B cell (primary cell): ENCODE measurements at regions not wholly inside any gene's neighbourhood (a gene's known extent, or its start where the extent isn't known, plus 50 kb on each side); places are given as distances from the start of the nearest gene placed in this dataset.

Experiments
- ATAC-seq: fragments of 200-7000 bp; cut with Tn5 transposase; one replicate; pipeline ENCODE4 v1.10.0; 2021; ENCODE audit warnings: low read depth, mild to moderate bottlenecking, moderate number of reproducible peaks, moderate library complexity
- CTCF ChIA-PET: fragments of 350-600 bp; sonication (Branson Sonifier 250); formaldehyde crosslinking; loops from one replicate; lab custom pipeline; 2021; ENCODE audit warnings: antibody characterized with exemption, inconsistent platforms; lab: Charles Lee
- POLR2A ChIA-PET: fragments of 350-600 bp; sonication (Branson Sonifier 250); formaldehyde crosslinking; loops from one replicate; lab custom pipeline; 2021; ENCODE audit warnings: antibody characterized with exemption; lab: Charles Lee
- DNase-seq: peaks from one replicate; pipeline ENCODE4 v3.0.0; 2013
- H2AFZ ChIP-seq: 2 replicates; pipeline ENCODE4 v1.6.1; 2012; ENCODE audit warnings: mild to moderate bottlenecking, low read depth, low read length; ENCODE audit not compliant: insufficient read depth, poor library complexity, severe bottlenecking
- H3K27ac ChIP-seq, 2 donors: 1 replicate in 1 of 2; 2 replicates in 1 of 2; pipeline ENCODE4 v1.5.1; 2012 to 2013; ENCODE audit warnings: low read length in 2 of 2, mild to moderate bottlenecking in 2 of 2, moderate library complexity in 1 of 2
- H3K27me3 ChIP-seq, 4 experiments: fragments of 200-600 bp in 1 of 4; sonication (generic) in 1 of 4; replicated peaks in 1 of 4; 1 replicate in 2 of 4; 2 replicates in 2 of 4; pipeline versions ENCODE4 v1.6.1 to v1.7.0; 2013 to 2016; ENCODE audit warnings: low read length in 3 of 4, mild to moderate bottlenecking in 2 of 4, mixed read lengths in 1 of 4, moderate library complexity in 1 of 4; ENCODE audit not compliant: insufficient read depth in 4 of 4, control insufficient read depth in 3 of 4; ENCODE audit errors: control extremely low read depth in 1 of 4
- H3K36me3 ChIP-seq, 2 experiments: replicated peaks in 1 of 2; 1 replicate in 1 of 2; 2 replicates in 1 of 2; pipeline versions ENCODE4 v1.6.1 to v1.7.1; 2013; ENCODE audit warnings: low read length in 1 of 2; ENCODE audit not compliant: insufficient read depth in 2 of 2, control insufficient read depth in 1 of 2; ENCODE audit errors: control extremely low read depth in 1 of 2, extremely low read depth in 1 of 2
- H3K4me1 ChIP-seq, 2 donors: fragments of 200-600 bp in 1 of 2; sonication (generic) in 1 of 2; 1 replicate in 1 of 2; 2 replicates in 1 of 2; pipeline versions ENCODE4 v1.5.1 to v1.6.1; 2013 to 2017; ENCODE audit warnings: low read length in 2 of 2; ENCODE audit not compliant: control insufficient read depth in 2 of 2, insufficient read depth in 2 of 2
- H3K4me2 ChIP-seq: replicated peaks from 2 replicates; pipeline ENCODE3; 2012; ENCODE audit warnings: mild to moderate bottlenecking, low read depth, low read length; ENCODE audit not compliant: poor library complexity, severe bottlenecking
- H3K4me3 ChIP-seq, 5 experiments: fragments of 200-600 bp in 1 of 5; sonication (generic) in 1 of 5; 1 replicate in 3 of 5; 2 replicates in 2 of 5; pipeline versions ENCODE4 v1.5.1 to v1.7.0; 2011 to 2016; ENCODE audit warnings: low read length in 4 of 5, mild to moderate bottlenecking in 4 of 5, low read depth in 2 of 5, control low read depth in 1 of 5, moderate library complexity in 1 of 5; ENCODE audit not compliant: insufficient read depth in 1 of 5; ENCODE audit errors: control extremely low read depth in 1 of 5, extremely low read depth in 1 of 5
- H3K79me2 ChIP-seq: fragments of 200-600 bp; sonication (generic); one replicate; pipeline ENCODE4 v1.6.0; 2016; ENCODE audit warnings: low read length; ENCODE audit not compliant: control insufficient read depth, insufficient read depth
- H3K9ac ChIP-seq: fragments of 200-600 bp; sonication (generic); 2 replicates; pipeline ENCODE4 v1.6.1; 2017; ENCODE audit warnings: mild to moderate bottlenecking, low read length, moderate library complexity
- H3K9me3 ChIP-seq, 3 donors: one replicate each; pipeline versions ENCODE4 v1.6.1 to v1.7.1; 2013; ENCODE audit warnings: low read length in 2 of 3; ENCODE audit not compliant: control insufficient read depth in 2 of 3, insufficient read depth in 1 of 3; ENCODE audit errors: control extremely low read depth in 1 of 3
- H4K20me1 ChIP-seq: 2 replicates; pipeline ENCODE4 v1.6.0; 2012; ENCODE audit warnings: mild to moderate bottlenecking, low read length; ENCODE audit not compliant: insufficient read depth, control insufficient read depth, poor library complexity, severe bottlenecking
- H3K27ac Mint-ChIP-seq: one replicate; pipeline ENCODE4 v1.8.0; 2021; ENCODE audit warnings: mixed read lengths
- H3K27me3 Mint-ChIP-seq: one replicate; pipeline ENCODE4 v1.8.0; 2021; ENCODE audit warnings: mixed read lengths
- H3K4me1 Mint-ChIP-seq: one replicate; pipeline ENCODE4 v1.8.0; 2021; ENCODE audit warnings: mixed read lengths
- H3K4me3 Mint-ChIP-seq: one replicate; pipeline ENCODE4 v1.8.0; 2021; ENCODE audit warnings: mixed read lengths
- H3K9me3 Mint-ChIP-seq: one replicate; pipeline ENCODE4 v1.8.0; 2022; ENCODE audit warnings: mixed read lengths; ENCODE audit not compliant: insufficient read depth
- EZH2 ChIP-seq: IDR thresholded peaks from 2 replicates; pipeline ENCODE4 v1.6.1; 2012; ENCODE audit warnings: borderline replicate concordance, low read depth, mild to moderate bottlenecking, moderate library complexity, low read length; ENCODE audit not compliant: insufficient read depth, poor library complexity, severe bottlenecking
- WGBS: methylation state at CpG from one replicate; pipeline ENCODE4 v1.1.5; 2013; ENCODE audit warnings: missing lambda C conversion rate; ENCODE audit not compliant: insufficient coverage; 5-methylcytosine and 5-hydroxymethylcytosine counted together
- intact Hi-C: fragments of 100-400 bp; cut with micrococcal nuclease; formaldehyde crosslinking; loops from one replicate; pipeline ENCODE4 v1.10.0; 2022
- TF ChIP-seq, protein P1 (sequence below): fragments of 200-600 bp; IDR thresholded peaks from one replicate; pipeline ENCODE4 v1.8.0; 2022; ENCODE audit warnings: antibody characterized with exemption, mild to moderate bottlenecking

DNA sequence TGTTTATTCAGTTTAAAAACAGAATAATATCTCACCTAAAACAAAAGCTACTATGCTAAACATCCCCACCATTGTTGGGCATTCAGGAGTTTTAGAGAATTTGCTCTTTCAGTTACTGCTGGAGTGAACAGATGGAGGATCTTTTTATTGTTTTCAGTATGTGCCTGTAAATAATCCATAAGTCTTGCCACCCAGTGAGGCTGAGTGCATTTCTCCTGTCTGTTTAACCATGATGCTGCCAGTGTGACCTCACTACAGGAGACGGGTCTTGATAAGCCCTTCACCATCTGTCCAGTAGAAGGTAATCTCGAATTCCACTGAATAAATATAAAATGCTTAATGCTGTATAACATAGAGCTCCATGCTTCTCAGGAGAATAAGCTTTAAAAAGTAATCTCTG, 430.9 kb downstream of the POM121L12 start:
- H3K4me1 Mint-ChIP-seq, result no peaks in the 10 kb centered on the region
- TF ChIP-seq, protein P1, sequence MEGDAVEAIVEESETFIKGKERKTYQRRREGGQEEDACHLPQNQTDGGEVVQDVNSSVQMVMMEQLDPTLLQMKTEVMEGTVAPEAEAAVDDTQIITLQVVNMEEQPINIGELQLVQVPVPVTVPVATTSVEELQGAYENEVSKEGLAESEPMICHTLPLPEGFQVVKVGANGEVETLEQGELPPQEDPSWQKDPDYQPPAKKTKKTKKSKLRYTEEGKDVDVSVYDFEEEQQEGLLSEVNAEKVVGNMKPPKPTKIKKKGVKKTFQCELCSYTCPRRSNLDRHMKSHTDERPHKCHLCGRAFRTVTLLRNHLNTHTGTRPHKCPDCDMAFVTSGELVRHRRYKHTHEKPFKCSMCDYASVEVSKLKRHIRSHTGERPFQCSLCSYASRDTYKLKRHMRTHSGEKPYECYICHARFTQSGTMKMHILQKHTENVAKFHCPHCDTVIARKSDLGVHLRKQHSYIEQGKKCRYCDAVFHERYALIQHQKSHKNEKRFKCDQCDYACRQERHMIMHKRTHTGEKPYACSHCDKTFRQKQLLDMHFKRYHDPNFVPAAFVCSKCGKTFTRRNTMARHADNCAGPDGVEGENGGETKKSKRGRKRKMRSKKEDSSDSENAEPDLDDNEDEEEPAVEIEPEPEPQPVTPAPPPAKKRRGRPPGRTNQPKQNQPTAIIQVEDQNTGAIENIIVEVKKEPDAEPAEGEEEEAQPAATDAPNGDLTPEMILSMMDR, result no peak
- no peak for TF ChIP-seq EZH2
- POLR2A ChIA-PET, result no interaction called here
- no peaks in the 10 kb centered on the region for H3K79me2 ChIP-seq
- H3K27ac ChIP-seq, result no peak overlapping the region
- DNase-seq (no peak), ATAC-seq (no peak)
- H3K9me3 Mint-ChIP-seq, result peaks cover 10% of the 10 kb centered on the region
- CTCF ChIA-PET, result no interaction called here
- H3K4me2 ChIP-seq, result no peak overlapping the region
- peaks cover 0 to 6% (median 0%) of the 10 kb centered on the region in 3 donors for H3K9me3 ChIP-seq
- H3K9ac ChIP-seq, result no peak overlapping the region
- intact Hi-C loops, result no loop called here
- H3K4me1 ChIP-seq, result no peaks in the 10 kb centered on the region
- no peak overlapping the region for H3K4me3 ChIP-seq
- WGBS, result no CpG with 5 or more reads among the region's 2 CpGs
- no peaks in the 10 kb centered on the region for H3K36me3 ChIP-seq
- H3K27me3 ChIP-seq, result no peaks in the 10 kb centered on the region
- H3K4me3 Mint-ChIP-seq, result no peak overlapping the region
- H3K27me3 Mint-ChIP-seq, result no peaks in the 10 kb centered on the region
- no peak overlapping the region for H3K27ac Mint-ChIP-seq
- H2AFZ ChIP-seq, result no peak overlapping the region
- no peaks in the 10 kb centered on the region for H4K20me1 ChIP-seq

DNA sequence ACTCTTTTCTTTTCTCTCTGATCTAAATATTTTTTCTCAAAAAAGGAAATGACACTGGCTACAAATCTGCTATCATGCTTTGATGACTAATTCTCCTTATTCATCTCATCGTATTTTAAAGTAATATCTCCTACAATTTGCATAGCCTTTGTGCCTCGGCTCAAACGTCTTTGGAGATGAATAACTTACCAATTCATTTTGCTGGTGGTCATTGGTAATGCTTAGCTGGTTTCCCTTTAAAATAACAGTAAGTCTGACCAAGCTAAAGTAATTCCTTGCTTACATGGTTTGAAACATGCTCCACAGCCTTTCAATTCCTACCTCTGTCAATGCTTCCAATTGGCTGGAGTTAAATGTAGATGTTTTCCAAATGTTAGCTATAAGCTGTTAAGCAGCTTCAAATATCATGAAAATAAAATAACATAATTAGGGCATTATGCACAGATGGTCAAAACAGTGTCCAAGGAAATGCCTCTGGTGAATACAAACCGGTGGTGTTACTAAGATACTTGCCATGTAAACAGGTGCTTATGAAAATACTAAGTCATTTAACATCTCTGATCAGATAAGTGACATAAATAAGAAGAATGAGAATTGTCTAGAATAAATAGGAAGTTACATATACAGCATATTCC, 435.0 kb downstream of the POM121L12 start:
- H3K4me1 Mint-ChIP-seq, result no peaks in the 10 kb centered on the region
- intact Hi-C loops, result no loop called here
- H3K9me3 Mint-ChIP-seq, result peaks cover 4% of the 10 kb centered on the region
- CTCF ChIA-PET, result interaction anchor here (1.3 kb wide), 1 partner anchor 9 kb away, joined by 4 read pairs; no protein-coding TSS in a partner anchor
- H4K20me1 ChIP-seq, result no peaks in the 10 kb centered on the region
- no CpG with 5 or more reads among the region's 4 CpGs for WGBS
- H3K27ac Mint-ChIP-seq, result no peak overlapping the region
- H3K9me3 ChIP-seq, result peaks cover 0 to 6% (median 0%) of the 10 kb centered on the region in 3 donors
- H3K27me3 Mint-ChIP-seq, result no peaks in the 10 kb centered on the region
- H3K79me2 ChIP-seq, result no peaks in the 10 kb centered on the region
- H3K36me3 ChIP-seq, result no peaks in the 10 kb centered on the region
- H3K4me1 ChIP-seq, result no peaks in the 10 kb centered on the region
- no peak for ATAC-seq
- no peak for TF ChIP-seq EZH2
- TF ChIP-seq, protein P1, result no peak
- H2AFZ ChIP-seq, result no peak overlapping the region
- H3K27ac ChIP-seq, result no peak overlapping the region
- H3K9ac ChIP-seq, result no peak overlapping the region
- no peak overlapping the region for H3K4me3 Mint-ChIP-seq
- no peak overlapping the region for H3K4me2 ChIP-seq
- H3K4me3 ChIP-seq, result no peak overlapping the region
- no peak for DNase-seq
- POLR2A ChIA-PET, result no interaction called here
- H3K27me3 ChIP-seq, result no peaks in the 10 kb centered on the region
